Mesendoderm (in vitro differentiated cells): ENCODE measurements at regions not wholly inside any gene's neighbourhood (a gene's known extent, or its start where the extent isn't known, plus 50 kb on each side); places are given as distances from the start of the nearest gene placed in this dataset.

Source experiments
- DNase-seq: peaks from one replicate; pipeline ENCODE4 v3.0.0; 2013
- H2AK5ac ChIP-seq: 2 replicates; pipeline ENCODE4 v1.6.1; 2013; ENCODE audit warnings: low read length, inconsistent platforms
- H2BK120ac ChIP-seq: 2 replicates; pipeline ENCODE4 v1.6.1; 2013; ENCODE audit warnings: low read depth, mild to moderate bottlenecking, low read length, moderate library complexity, mixed read lengths
- H2BK15ac ChIP-seq: replicated peaks from 2 replicates; pipeline ENCODE4 v1.6.1; 2013; ENCODE audit warnings: low read depth, mild to moderate bottlenecking, moderate library complexity
- H2BK5ac ChIP-seq: 2 replicates; pipeline ENCODE4 v1.6.1; 2013; ENCODE audit warnings: low read length, inconsistent platforms
- H3K18ac ChIP-seq: 2 replicates; pipeline ENCODE4 v1.6.1; 2013; ENCODE audit warnings: mild to moderate bottlenecking, low read length, mixed read lengths
- H3K23ac ChIP-seq: one replicate; pipeline ENCODE4 v1.6.1; 2013; ENCODE audit warnings: low read length
- H3K27ac ChIP-seq: 2 replicates; pipeline ENCODE4 v1.5.1; 2013; ENCODE audit warnings: low read depth, mild to moderate bottlenecking, inconsistent platforms, low read length, moderate library complexity
- H3K27me3 ChIP-seq: 2 replicates; pipeline ENCODE4 v1.6.1; 2013; ENCODE audit warnings: low read length, control low read depth, mild to moderate bottlenecking, inconsistent platforms; ENCODE audit not compliant: insufficient read depth, poor library complexity
- H3K36me3 ChIP-seq: 2 replicates; pipeline ENCODE4 v1.6.1; 2013; ENCODE audit warnings: low read length, inconsistent platforms; ENCODE audit not compliant: control insufficient read depth, insufficient read depth
- H3K4ac ChIP-seq: one replicate; pipeline ENCODE4 v1.6.1; 2013; ENCODE audit warnings: low read depth, mild to moderate bottlenecking, low read length, moderate library complexity
- H3K4me1 ChIP-seq: 2 replicates; pipeline ENCODE4 v1.6.1; 2013; ENCODE audit warnings: low read depth, low read length, inconsistent platforms; ENCODE audit not compliant: control insufficient read depth
- H3K4me2 ChIP-seq: 2 replicates; pipeline ENCODE4 v1.6.1; 2013; ENCODE audit warnings: low read length
- H3K4me3 ChIP-seq: 2 replicates; pipeline ENCODE4 v1.5.1; 2013; ENCODE audit warnings: mild to moderate bottlenecking, low read length
- H3K56ac ChIP-seq: one replicate; pipeline ENCODE4 v1.6.1; 2013; ENCODE audit warnings: low read length
- H3K79me1 ChIP-seq: 2 replicates; pipeline ENCODE4 v1.6.1; 2013; ENCODE audit warnings: low read length, inconsistent platforms
- H3K79me2 ChIP-seq: 2 replicates; pipeline ENCODE4 v1.6.1; 2013; ENCODE audit warnings: mild to moderate bottlenecking, low read length; ENCODE audit not compliant: control insufficient read depth, insufficient read depth
- H3K9ac ChIP-seq: 2 replicates; pipeline ENCODE4 v1.6.1; 2013; ENCODE audit warnings: low read length, inconsistent platforms
- H4K5ac ChIP-seq: one replicate; pipeline ENCODE4 v1.6.1; 2013; ENCODE audit warnings: low read length
- H4K8ac ChIP-seq: one replicate; pipeline ENCODE4 v1.6.1; 2013; ENCODE audit warnings: low read depth, mild to moderate bottlenecking, control low read depth, low read length, moderate library complexity
- WGBS: extraction: QIAGEN DNeasy Blood & Tissue Kit; methylation state at CpG from one replicate; pipeline ENCODE4 v1.1.7; 2013; ENCODE audit warnings: low lambda C conversion rate, missing lambda C conversion rate; ENCODE audit not compliant: insufficient coverage; ENCODE audit errors: extremely low coverage; 5-methylcytosine and 5-hydroxymethylcytosine counted together

- no peak overlapping the region for H3K18ac ChIP-seq
- no peak overlapping the region for H4K5ac ChIP-seq
- no peaks in the 10 kb centered on the region for H3K79me2 ChIP-seq
- H3K79me1 ChIP-seq = no peaks in the 10 kb centered on the region
- no peak overlapping the region for H3K23ac ChIP-seq
- no peak overlapping the region for H2BK120ac ChIP-seq
- H2BK5ac ChIP-seq = no peak overlapping the region
- no peak overlapping the region for H3K4me2 ChIP-seq
- no peak overlapping the region for H3K4me3 ChIP-seq
- no peak overlapping the region for H2AK5ac ChIP-seq
- H3K27ac ChIP-seq = no peak overlapping the region
- no peak overlapping the region for H2BK15ac ChIP-seq
- DNase-seq = no peak
- no peaks in the 10 kb centered on the region for H3K36me3 ChIP-seq
- H3K27me3 ChIP-seq = no peaks in the 10 kb centered on the region
- no peak overlapping the region for H3K4ac ChIP-seq
- H3K4me1 ChIP-seq = no peaks in the 10 kb centered on the region
- no peak overlapping the region for H3K9ac ChIP-seq
- no peak overlapping the region for H4K8ac ChIP-seq
- no peak overlapping the region for H3K56ac ChIP-seq
- no CpG with 5 or more reads among the region's 9 CpGs for WGBS
Observed at GRCh38 chr2:10223471-10223870, 79.2 kb upstream of the HPCAL1 start.

GRCh38 chr2:10223932-10224720, 78.6 kb upstream of the HPCAL1 start:
- no peak overlapping the region for H2AK5ac ChIP-seq
- no peak overlapping the region for H2BK120ac ChIP-seq
- no peaks in the 10 kb centered on the region for H3K27me3 ChIP-seq
- H3K79me2 ChIP-seq = no peaks in the 10 kb centered on the region
- no peaks in the 10 kb centered on the region for H3K4me1 ChIP-seq
- H3K79me1 ChIP-seq = no peaks in the 10 kb centered on the region
- no peaks in the 10 kb centered on the region for H3K36me3 ChIP-seq
- H3K9ac ChIP-seq = no peak overlapping the region
- H3K4me3 ChIP-seq = no peak overlapping the region
- no peak overlapping the region for H2BK5ac ChIP-seq
- H3K23ac ChIP-seq = no peak overlapping the region
- H3K27ac ChIP-seq = no peak overlapping the region
- H4K8ac ChIP-seq = no peak overlapping the region
- no peak overlapping the region for H2BK15ac ChIP-seq
- H3K4ac ChIP-seq = no peak overlapping the region
- H4K5ac ChIP-seq = no peak overlapping the region
- H3K56ac ChIP-seq = no peak overlapping the region
- no peak overlapping the region for H3K4me2 ChIP-seq
- DNase-seq = no peak
- no CpG with 5 or more reads among the region's 16 CpGs for WGBS
- no peak overlapping the region for H3K18ac ChIP-seq

GRCh38 chr2:10224734-10225133, 78.0 kb upstream of the HPCAL1 start:
- Histone ChIP-seq H3K9ac (no peak overlapping the region), H3K18ac (no peak overlapping the region), H3K23ac (no peak overlapping the region), H3K4me3 (no peak overlapping the region), H2BK5ac (no peak overlapping the region), H2AK5ac (no peak overlapping the region), H2BK15ac (no peak overlapping the region), H3K4ac (no peak overlapping the region), H3K56ac (no peak overlapping the region), H3K79me1 (no peaks in the 10 kb centered on the region), H2BK120ac (no peak overlapping the region), H3K36me3 (no peaks in the 10 kb centered on the region), H3K27ac (no peak overlapping the region), H4K8ac (no peak overlapping the region), H3K79me2 (no peaks in the 10 kb centered on the region), H3K4me1 (no peaks in the 10 kb centered on the region), H4K5ac (no peak overlapping the region), H3K4me2 (no peak overlapping the region), H3K27me3 (no peaks in the 10 kb centered on the region)
- WGBS = no CpG with 5 or more reads among the region's 7 CpGs
- DNase-seq = no peak

- Histone ChIP-seq H3K4me2 (no peak overlapping the region), H3K4ac (no peak overlapping the region), H2BK15ac (no peak overlapping the region), H3K9ac (no peak overlapping the region), H3K23ac (peak overlapping the region; percentile 45), H4K8ac (no peak overlapping the region), H3K79me1 (no peaks in the 10 kb centered on the region), H2AK5ac (no peak overlapping the region), H3K4me3 (no peak overlapping the region), H2BK5ac (no peak overlapping the region), H2BK120ac (no peak overlapping the region), H3K4me1 (no peaks in the 10 kb centered on the region), H3K79me2 (no peaks in the 10 kb centered on the region), H4K5ac (no peak overlapping the region), H3K56ac (no peak overlapping the region), H3K27ac (no peak overlapping the region), H3K27me3 (no peaks in the 10 kb centered on the region), H3K36me3 (no peaks in the 10 kb centered on the region), H3K18ac (no peak overlapping the region)
- WGBS = no CpG with 5 or more reads among the region's 15 CpGs
- DNase-seq = no peak
Observed at GRCh38 chr2:10225291-10226037, 77.2 kb upstream of the HPCAL1 start.

DNA sequence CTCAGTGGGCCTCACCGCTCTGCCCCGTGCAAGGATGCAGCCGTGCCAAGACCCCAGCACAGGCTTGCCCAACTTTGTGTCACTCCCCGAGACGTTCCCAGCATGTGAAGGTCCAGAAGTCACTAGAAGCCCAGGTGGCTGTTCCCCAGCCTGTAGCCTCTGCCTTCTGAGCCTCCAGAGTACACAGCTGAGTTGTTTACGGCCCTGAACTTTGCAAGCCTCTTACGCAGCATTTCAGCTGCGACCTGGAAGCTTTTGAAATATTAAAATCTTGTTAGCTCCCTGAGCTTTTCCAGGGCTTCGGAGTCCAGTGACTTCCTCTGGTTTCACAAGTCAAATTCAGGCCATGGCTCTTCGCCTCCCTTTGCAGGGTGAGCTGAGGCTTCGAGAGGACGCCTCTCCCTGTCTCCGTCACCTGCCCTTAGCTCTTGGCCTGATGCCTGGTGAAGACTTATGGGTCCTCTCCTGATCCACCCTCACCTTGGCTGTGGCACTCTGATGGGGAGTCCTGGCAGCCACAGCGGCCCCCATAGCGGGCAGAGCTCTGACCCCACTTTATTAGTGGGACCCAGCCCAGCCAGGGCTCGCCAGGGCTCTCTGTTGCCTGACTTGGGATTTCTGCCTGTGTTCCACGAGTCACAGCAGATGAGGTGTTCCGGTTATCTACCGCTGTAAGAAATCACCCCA, 76.5 kb upstream of the HPCAL1 start:
- Histone ChIP-seq H3K4me2 (no peak overlapping the region), H3K23ac (no peak overlapping the region), H3K4me1 (no peaks in the 10 kb centered on the region), H2BK15ac (no peak overlapping the region), H2BK5ac (no peak overlapping the region), H3K79me2 (no peaks in the 10 kb centered on the region), H4K8ac (no peak overlapping the region), H3K27me3 (no peaks in the 10 kb centered on the region), H3K79me1 (no peaks in the 10 kb centered on the region), H3K4me3 (no peak overlapping the region), H3K4ac (no peak overlapping the region), H3K18ac (no peak overlapping the region), H3K9ac (no peak overlapping the region), H3K36me3 (no peaks in the 10 kb centered on the region), H4K5ac (no peak overlapping the region), H2AK5ac (no peak overlapping the region), H2BK120ac (no peak overlapping the region), H3K27ac (no peak overlapping the region), H3K56ac (no peak overlapping the region)
- no CpG with 5 or more reads among the region's 19 CpGs for WGBS
- no peak for DNase-seq
